AG09319 (cell line): ENCODE measurements at regions not wholly inside any gene's neighbourhood (a gene's known extent, or its start where the extent isn't known, plus 50 kb on each side); places are given as distances from the start of the nearest gene placed in this dataset.
"Not testable (repeated sequence)": the region's sequence is repeated elsewhere in the genome, so short reads cannot be mapped to it uniquely, and the experiment has no call there.

ENCODE experiments used
- DNase-seq: peaks from one replicate; pipeline ENCODE4 v3.0.0-alpha.2; 2010; ENCODE audit warnings: low read depth; ENCODE audit errors: extremely low read depth
- CTCF ChIP-seq: IDR thresholded peaks from 2 replicates; pipeline ENCODE4 v1.5.1; 2011; ENCODE audit warnings: low read depth, mild to moderate bottlenecking, inconsistent platforms, low read length, moderate library complexity

GRCh38 chr5:30376848-30377247 is 816.6 kb upstream of the CDH6 start:
- no peak for DNase-seq
- TF ChIP-seq CTCF = no peak

DNA sequence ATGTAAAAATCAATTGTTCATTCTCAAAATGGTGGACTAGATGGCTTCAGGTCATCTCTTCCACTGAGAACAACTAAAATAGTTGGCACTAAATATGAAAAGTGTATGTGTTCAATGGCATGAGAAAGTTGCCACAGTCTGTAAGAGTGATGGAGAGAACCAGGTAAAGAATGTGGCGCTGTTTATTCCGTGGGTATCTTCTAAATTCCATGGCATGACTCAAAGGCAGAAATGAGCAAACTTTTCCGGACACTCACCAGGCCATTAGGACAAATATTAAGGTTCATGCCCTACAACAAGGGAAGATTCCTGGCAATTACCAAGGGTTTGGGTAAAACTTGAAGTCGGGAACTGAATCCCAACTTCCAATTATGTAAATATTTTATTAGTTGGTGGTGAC is 825.4 kb upstream of the CDH6 start:
- TF ChIP-seq CTCF = no peak
- no peak for DNase-seq

- DNase-seq = not testable (repeated sequence)
These were observed 828.5 kb upstream of the CDH6 start for GRCh38 chr5:30365031-30365430.

GRCh38 chr5:30357371-30357770 is 836.1 kb upstream of the CDH6 start:
- no peak for DNase-seq
- TF ChIP-seq CTCF = no peak

GRCh38 chr5:30355675-30356074 is 837.8 kb upstream of the CDH6 start:
- no peak for TF ChIP-seq CTCF
- DNase-seq = no peak

GRCh38 chr5:30347858-30348257 is 845.6 kb upstream of the CDH6 start:
- TF ChIP-seq CTCF = no peak
- DNase-seq = no peak

GRCh38 chr5:30345539-30346345 is 847.7 kb upstream of the CDH6 start:
- not testable (repeated sequence) for DNase-seq

DNA sequence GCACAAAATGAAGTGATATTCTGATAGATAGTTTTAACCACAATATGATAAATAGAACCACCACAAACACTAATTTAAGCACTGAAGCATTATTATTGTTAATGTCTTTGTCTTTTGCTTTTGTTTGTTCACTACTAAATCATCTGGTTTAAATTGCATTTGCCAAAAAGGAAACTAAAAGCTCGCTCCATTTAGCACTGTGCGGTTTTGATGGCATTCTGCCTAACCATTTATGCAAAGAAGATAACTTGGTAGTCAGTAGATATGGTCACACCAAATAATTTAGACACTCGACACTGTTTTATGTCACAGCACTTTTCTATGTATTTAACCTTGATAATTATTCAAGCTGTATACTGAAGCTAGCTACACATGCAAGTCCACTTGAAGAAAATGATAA is 849.8 kb upstream of the CDH6 start:
- TF ChIP-seq CTCF = no peak
- DNase-seq = no peak
